Activated B cell treated with CpG ODN at 0.5 μM for 24 hours (primary cell): ENCODE measurements at regions not wholly inside any gene's neighbourhood (a gene's known extent, or its start where the extent isn't known, plus 50 kb on each side); places are given as distances from the start of the nearest gene placed in this dataset.
A peak's percentile ranks its signal among the peaks of the same experiment; 100 is the strongest.

Experiments
- ATAC-seq: fragments of 200-7000 bp; cut with Tn5 transposase; one replicate; pipeline ENCODE4 v1.10.0; 2021; ENCODE audit warnings: low read depth, mild to moderate bottlenecking, moderate library complexity
- CTCF ChIA-PET: fragments of 350-600 bp; sonication (Branson Sonifier 250); formaldehyde crosslinking; loops from one replicate; lab custom pipeline; 2021; ENCODE audit warnings: antibody characterized with exemption; lab: Charles Lee
- POLR2A ChIA-PET: fragments of 350-600 bp; sonication (Branson Sonifier 250); formaldehyde crosslinking; loops from one replicate; lab custom pipeline; 2021; ENCODE audit warnings: antibody characterized with exemption; lab: Charles Lee
- DNase-seq: peaks from one replicate; pipeline ENCODE4 v3.0.0; 2022
- H3K27ac Mint-ChIP-seq: one replicate; pipeline ENCODE4 v1.8.0; 2020; ENCODE audit warnings: mixed read lengths
- H3K27me3 Mint-ChIP-seq: one replicate; pipeline ENCODE4 v1.8.0; 2021; ENCODE audit warnings: mixed read lengths
- H3K36me3 Mint-ChIP-seq: one replicate; pipeline ENCODE4 v1.8.0; 2021; ENCODE audit warnings: low read depth, mixed read lengths
- H3K4me1 Mint-ChIP-seq: one replicate; pipeline ENCODE4 v1.8.0; 2021; ENCODE audit warnings: mixed read lengths
- H3K4me3 Mint-ChIP-seq: one replicate; pipeline ENCODE4 v1.8.0; 2020; ENCODE audit warnings: mild to moderate bottlenecking, mixed read lengths
- H3K9me3 Mint-ChIP-seq: one replicate; pipeline ENCODE4 v1.8.0; 2020; ENCODE audit warnings: mixed read lengths
- intact Hi-C: fragments of 100-400 bp; cut with micrococcal nuclease; formaldehyde crosslinking; loops from one replicate; pipeline ENCODE4 v1.15.1; 2024
- TF ChIP-seq, protein P1 (sequence below): fragments of 200-600 bp; IDR thresholded peaks from one replicate; pipeline ENCODE4 v1.8.0; 2022; ENCODE audit warnings: antibody characterized with exemption, mild to moderate bottlenecking

DNA sequence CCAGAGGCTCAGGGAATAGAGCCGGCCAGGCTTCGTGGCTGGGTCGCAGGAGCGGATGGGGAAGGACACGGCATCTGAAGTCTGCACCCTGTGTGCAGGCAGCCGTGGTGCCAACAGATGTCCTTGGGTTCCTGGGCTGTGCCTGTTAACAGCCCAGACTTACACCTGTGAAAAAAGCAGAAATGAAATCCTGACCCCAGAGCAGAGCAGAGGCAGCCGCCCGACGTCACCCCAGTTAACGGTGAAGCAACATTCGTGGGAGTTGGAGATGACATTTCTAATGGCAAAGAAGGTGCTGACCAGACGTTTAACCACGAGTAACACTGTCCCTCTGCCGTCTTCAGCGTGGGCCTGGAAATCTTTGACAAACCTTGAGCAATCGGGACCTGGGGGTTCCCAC is 200.3 kb upstream of the DIO3 start:
- H3K27ac Mint-ChIP-seq: no peak overlapping the region
- ChIA-PET POLR2A (no interaction called here), CTCF (no interaction called here)
- H3K4me3 Mint-ChIP-seq: peak overlapping the region; percentile 20
- H3K9me3 Mint-ChIP-seq: no peaks in the 10 kb centered on the region
- H3K4me1 Mint-ChIP-seq: peaks cover 54% of the 10 kb centered on the region
- H3K36me3 Mint-ChIP-seq: no peaks in the 10 kb centered on the region
- peaks cover 17% of the 10 kb centered on the region for H3K27me3 Mint-ChIP-seq
- DNase-seq (no peak), ATAC-seq (peak; percentile 77)
- TF ChIP-seq, protein P1, sequence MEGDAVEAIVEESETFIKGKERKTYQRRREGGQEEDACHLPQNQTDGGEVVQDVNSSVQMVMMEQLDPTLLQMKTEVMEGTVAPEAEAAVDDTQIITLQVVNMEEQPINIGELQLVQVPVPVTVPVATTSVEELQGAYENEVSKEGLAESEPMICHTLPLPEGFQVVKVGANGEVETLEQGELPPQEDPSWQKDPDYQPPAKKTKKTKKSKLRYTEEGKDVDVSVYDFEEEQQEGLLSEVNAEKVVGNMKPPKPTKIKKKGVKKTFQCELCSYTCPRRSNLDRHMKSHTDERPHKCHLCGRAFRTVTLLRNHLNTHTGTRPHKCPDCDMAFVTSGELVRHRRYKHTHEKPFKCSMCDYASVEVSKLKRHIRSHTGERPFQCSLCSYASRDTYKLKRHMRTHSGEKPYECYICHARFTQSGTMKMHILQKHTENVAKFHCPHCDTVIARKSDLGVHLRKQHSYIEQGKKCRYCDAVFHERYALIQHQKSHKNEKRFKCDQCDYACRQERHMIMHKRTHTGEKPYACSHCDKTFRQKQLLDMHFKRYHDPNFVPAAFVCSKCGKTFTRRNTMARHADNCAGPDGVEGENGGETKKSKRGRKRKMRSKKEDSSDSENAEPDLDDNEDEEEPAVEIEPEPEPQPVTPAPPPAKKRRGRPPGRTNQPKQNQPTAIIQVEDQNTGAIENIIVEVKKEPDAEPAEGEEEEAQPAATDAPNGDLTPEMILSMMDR: no peak
- intact Hi-C loops: no loop called here

DNA sequence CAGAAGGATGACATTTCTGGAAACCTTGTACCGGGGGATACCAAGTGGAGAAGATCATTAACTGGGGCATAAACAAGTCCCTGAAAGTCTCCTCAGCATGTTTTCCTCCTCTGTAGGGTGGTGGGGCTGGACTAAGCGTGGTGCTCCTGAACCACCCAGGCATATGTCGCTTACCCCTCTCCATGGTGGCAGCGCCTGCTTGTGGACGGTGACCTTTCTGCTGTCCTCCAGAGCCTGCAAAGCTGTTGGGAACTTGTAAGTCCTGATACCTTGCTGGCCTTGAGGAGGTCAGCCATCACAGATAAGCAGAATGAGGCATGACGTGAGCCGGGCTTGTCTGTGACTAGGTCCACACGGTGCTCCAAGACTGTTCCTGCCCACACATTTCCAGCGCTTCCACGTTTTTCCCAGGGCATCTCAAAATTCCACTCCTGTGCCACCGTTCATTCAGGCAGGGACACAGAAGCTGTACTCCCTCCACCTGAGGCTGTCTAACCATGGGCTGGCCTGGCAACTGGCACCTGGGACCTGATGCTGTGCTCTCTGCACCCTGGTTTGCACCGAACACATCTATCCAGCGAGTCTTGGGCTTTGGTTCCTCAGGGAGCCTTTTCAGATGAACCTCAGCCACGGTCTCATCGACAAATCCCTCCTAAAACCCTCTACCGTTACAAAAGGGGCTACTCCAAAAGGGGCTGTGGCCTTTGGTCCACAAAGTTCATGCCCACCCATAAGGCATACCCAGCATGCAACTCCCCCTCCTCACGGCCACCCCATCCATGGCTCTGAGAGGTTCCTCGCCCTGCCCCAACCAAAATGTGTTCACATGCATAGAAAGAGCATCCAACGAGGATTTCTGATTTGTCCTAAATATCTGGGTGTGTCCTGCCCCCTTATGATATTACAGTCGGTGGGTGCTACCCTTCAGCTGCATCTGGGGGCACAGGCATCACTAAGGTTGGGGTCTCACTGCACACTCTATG is 199.6 kb upstream of the DIO3 start:
- Mint-ChIP-seq H3K27ac (no peak overlapping the region), H3K9me3 (no peaks in the 10 kb centered on the region), H3K36me3 (no peaks in the 10 kb centered on the region), H3K4me1 (peaks cover 52% of the 10 kb centered on the region), H3K4me3 (no peak overlapping the region), H3K27me3 (peaks cover 17% of the 10 kb centered on the region)
- TF ChIP-seq, protein P1: no peak
- ATAC-seq (no peak), DNase-seq (no peak)
- intact Hi-C loops: no loop called here
- ChIA-PET POLR2A (no interaction called here), CTCF (no interaction called here)

DNA sequence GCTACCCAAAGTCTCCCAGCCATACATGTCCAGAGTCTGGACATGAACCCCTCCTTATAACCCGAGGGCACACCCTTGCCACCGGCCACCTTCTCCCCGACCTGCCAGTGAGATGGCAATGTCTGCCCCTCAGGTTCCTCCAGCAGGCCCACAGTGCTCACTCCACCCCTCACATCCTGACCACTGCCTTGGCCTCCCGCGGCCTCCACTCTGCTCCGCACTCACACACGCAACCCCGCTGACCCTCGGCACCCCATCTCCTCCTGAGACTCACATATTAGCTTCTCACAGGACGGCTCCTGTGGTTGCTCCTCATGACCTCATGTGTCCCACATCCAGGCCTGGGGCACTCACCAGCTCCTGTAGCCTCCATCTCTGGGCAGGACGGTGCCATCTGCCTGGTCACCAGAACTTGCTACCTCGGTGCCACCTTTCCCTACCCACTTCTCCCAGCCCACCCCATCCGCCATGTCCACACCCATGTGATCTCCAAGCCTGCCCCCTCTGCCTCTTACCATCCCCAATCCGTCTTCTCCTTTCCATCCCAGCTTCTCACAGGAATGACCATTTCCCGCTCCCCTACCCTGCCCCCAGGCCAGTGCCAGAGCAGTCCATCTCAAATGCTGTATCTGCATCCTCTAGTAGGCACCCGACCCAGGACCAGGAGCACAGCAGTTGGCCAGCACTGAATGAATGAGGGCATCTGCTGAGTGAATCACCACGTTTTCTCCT is 198.6 kb upstream of the DIO3 start:
- H3K4me1 Mint-ChIP-seq: peaks cover 52% of the 10 kb centered on the region
- CTCF ChIA-PET: no interaction called here
- H3K9me3 Mint-ChIP-seq: no peaks in the 10 kb centered on the region
- DNase-seq (no peak), ATAC-seq (no peak)
- POLR2A ChIA-PET: no interaction called here
- peaks cover 17% of the 10 kb centered on the region for H3K27me3 Mint-ChIP-seq
- no peaks in the 10 kb centered on the region for H3K36me3 Mint-ChIP-seq
- intact Hi-C loops: no loop called here
- TF ChIP-seq, protein P1: no peak
- no peak overlapping the region for H3K27ac Mint-ChIP-seq
- H3K4me3 Mint-ChIP-seq: peak overlapping the region; percentile 16

DNA sequence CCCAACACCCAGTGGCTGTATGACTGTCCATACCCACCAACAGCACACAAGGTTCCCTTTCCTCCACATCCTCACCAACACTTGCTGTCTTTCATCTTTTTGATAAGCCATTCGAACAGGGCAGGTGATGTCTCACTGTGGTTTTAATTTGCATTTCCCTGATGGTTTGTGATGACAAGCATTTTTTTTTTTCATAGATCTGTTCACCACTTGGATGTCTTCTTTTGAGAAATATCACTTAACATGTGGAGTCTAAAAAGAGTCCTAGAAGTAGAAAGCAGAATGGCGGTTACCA is 198.1 kb upstream of the DIO3 start:
- TF ChIP-seq, protein P1: no peak
- peaks cover 49% of the 10 kb centered on the region for H3K4me1 Mint-ChIP-seq
- no peak overlapping the region for H3K27ac Mint-ChIP-seq
- ChIA-PET POLR2A (no interaction called here), CTCF (no interaction called here)
- H3K27me3 Mint-ChIP-seq: peaks cover 17% of the 10 kb centered on the region
- DNase-seq (no peak), ATAC-seq (no peak)
- H3K4me3 Mint-ChIP-seq: no peak overlapping the region
- no peaks in the 10 kb centered on the region for H3K36me3 Mint-ChIP-seq
- no peaks in the 10 kb centered on the region for H3K9me3 Mint-ChIP-seq
- intact Hi-C loops: no loop called here

DNA sequence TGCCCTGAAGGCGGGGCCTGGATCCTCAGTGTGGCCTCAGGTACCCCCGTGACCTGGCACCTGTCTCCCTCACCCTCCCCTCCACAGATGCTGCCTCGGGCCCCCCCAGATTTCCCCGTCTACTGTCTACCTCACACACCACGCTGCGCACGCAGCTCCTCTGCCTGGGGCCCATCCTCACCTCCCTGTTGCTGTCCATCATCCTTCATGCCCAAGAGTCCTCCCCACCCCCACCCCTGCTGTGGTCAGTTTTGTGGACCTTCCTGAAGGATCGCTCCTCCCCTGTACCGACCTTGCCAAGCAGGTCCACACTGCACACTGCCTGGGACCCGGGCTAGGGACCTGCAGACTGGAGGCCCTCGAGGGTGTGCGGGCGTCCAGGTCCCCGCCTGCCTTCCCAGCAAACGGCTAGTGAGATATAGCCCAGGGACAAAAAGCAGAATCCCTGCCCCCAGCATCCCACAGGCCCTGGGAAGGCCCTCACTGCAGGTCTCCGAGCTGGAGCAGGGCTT is 197.4 kb upstream of the DIO3 start:
- Mint-ChIP-seq H3K27me3 (peaks cover 14% of the 10 kb centered on the region), H3K4me1 (peaks cover 42% of the 10 kb centered on the region), H3K36me3 (no peaks in the 10 kb centered on the region), H3K27ac (no peak overlapping the region), H3K9me3 (no peaks in the 10 kb centered on the region), H3K4me3 (no peak overlapping the region)
- POLR2A ChIA-PET: no interaction called here
- TF ChIP-seq, protein P1: no peak
- DNase-seq (no peak), ATAC-seq (no peak)
- CTCF ChIA-PET: no interaction called here
- intact Hi-C loops: no loop called here
